ENCODE measurements at regions not wholly inside any gene's neighbourhood (a gene's known extent, or its start where the extent isn't known, plus 50 kb on each side); places are given as distances from the start of the nearest gene placed in this dataset.

- no peak for DNase-seq
Observed at GRCh38 chr10:128725531-128725930, 599.3 kb upstream of the MKI67 start.

- no peak for DNase-seq
Observed at GRCh38 chr10:128727114-128727513, 600.9 kb upstream of the MKI67 start.

GRCh38 chr10:128729910-128730420 lies 603.7 kb upstream of the MKI67 start:
- DNase-seq = no peak

GRCh38 chr10:128730922-128731321 lies 604.7 kb upstream of the MKI67 start:
- DNase-seq = no peak

- no peak for DNase-seq
Observed at GRCh38 chr10:128734161-128734560, 607.9 kb upstream of the MKI67 start.

- DNase-seq = no peak
Observed at GRCh38 chr10:128734734-128735133, 608.5 kb upstream of the MKI67 start.

GRCh38 chr10:128735996-128736395 lies 609.8 kb upstream of the MKI67 start:
- no peak for DNase-seq

- DNase-seq = no peak
Observed at GRCh38 chr10:128738386-128738915, 612.2 kb upstream of the MKI67 start.

- no peak for DNase-seq
Observed at GRCh38 chr10:128739930-128740329, 613.7 kb upstream of the MKI67 start.

- DNase-seq = no peak
Observed at GRCh38 chr10:128741180-128741579, 615.0 kb upstream of the MKI67 start.

GRCh38 chr10:128741680-128742079 lies 615.5 kb upstream of the MKI67 start:
- no peak for DNase-seq

GRCh38 chr10:128744092-128744491 lies 617.9 kb upstream of the MKI67 start:
- DNase-seq = no peak

GRCh38 chr10:128744811-128745305 lies 618.6 kb upstream of the MKI67 start:
- no peak for DNase-seq

- no peak for DNase-seq
Observed at GRCh38 chr10:128747582-128748346, 621.5 kb upstream of the MKI67 start.

GRCh38 chr10:128751284-128751683 lies 625.1 kb upstream of the MKI67 start:
- DNase-seq = no peak

- no peak for DNase-seq
Observed at GRCh38 chr10:128751851-128752250, 625.6 kb upstream of the MKI67 start.

- no peak for DNase-seq
Observed at GRCh38 chr10:128759174-128759573, 633.0 kb upstream of the MKI67 start.

- DNase-seq = no peak
Observed at GRCh38 chr10:128763588-128763987, 637.4 kb upstream of the MKI67 start.

- DNase-seq = no peak
Observed at GRCh38 chr10:128764190-128764589, 638.0 kb upstream of the MKI67 start.

GRCh38 chr10:128766915-128767314 lies 640.7 kb upstream of the MKI67 start:
- no peak for DNase-seq

- no peak for DNase-seq
Observed at GRCh38 chr10:128774979-128775378, 648.8 kb upstream of the MKI67 start.

GRCh38 chr10:128775743-128776142 lies 649.5 kb upstream of the MKI67 start:
- no peak for DNase-seq

GRCh38 chr10:128776673-128777252 lies 650.5 kb upstream of the MKI67 start:
- no peak for DNase-seq

- DNase-seq = no peak
Observed at GRCh38 chr10:128777342-128777741, 651.1 kb upstream of the MKI67 start.
